Esophagus squamous epithelium (tissue), 5 donors: ENCODE measurements at regions not wholly inside any gene's neighbourhood (a gene's known extent, or its start where the extent isn't known, plus 50 kb on each side); places are given as distances from the start of the nearest gene placed in this dataset.

Source experiments
- DNase-seq: peaks from one replicate; lab custom pipeline; 2025; lab: John Stamatoyannopoulos, UW
- H3K27ac ChIP-seq, 4 donors: fragments of 200-600 bp; sonication (generic); one replicate each; pipeline ENCODE4 v1.5.1; 2016 to 2019; ENCODE audit warnings: mild to moderate bottlenecking in 1 of 4
- H3K27me3 ChIP-seq, 4 donors: fragments of 200-600 bp; sonication (generic); 1 replicate in 3 of 4; 2 replicates in 1 of 4; pipeline versions ENCODE4 v1.5.1 to v1.6.0; 2017 to 2021; ENCODE audit warnings: antibody characterized with exemption in 1 of 4
- H3K36me3 ChIP-seq, 3 donors: fragments of 200-600 bp; sonication (generic); one replicate each; pipeline ENCODE4 v1.5.1; 2016 to 2019
- H3K4me1 ChIP-seq, 3 donors: fragments of 200-600 bp; sonication (generic); one replicate each; pipeline ENCODE4 v1.5.1; 2017 to 2019
- H3K4me3 ChIP-seq, 4 donors: fragments of 200-600 bp; sonication (generic); 1 replicate in 3 of 4; 2 replicates in 1 of 4; pipeline ENCODE4 v1.5.1; 2016 to 2019; ENCODE audit warnings: mild to moderate bottlenecking in 2 of 4, moderate library complexity in 1 of 4
- H3K9me3 ChIP-seq, 3 donors: fragments of 200-600 bp; sonication (generic); one replicate each; pipeline ENCODE4 v1.5.1; 2016 to 2019
- POLR2A ChIP-seq, 4 donors: fragments of 450-650 bp; IDR thresholded peaks; one replicate each; pipeline ENCODE4 v1.6.1; 2017; ENCODE audit warnings: antibody characterized with exemption in 4 of 4, mild to moderate bottlenecking in 4 of 4, moderate library complexity in 3 of 4
- WGBS, 2 donors: methylation state at CpG; one replicate each; pipeline ENCODE4 v1.1.5; 2018; 5-methylcytosine and 5-hydroxymethylcytosine counted together
- intact Hi-C: fragments of 100-400 bp; cut with DNase I; formaldehyde crosslinking; loops from one replicate; pipeline ENCODE4 v1.15.0; 2022
- TF ChIP-seq, protein P1 (sequence below), 6 experiments: fragments of 450-650 bp in 4 of 6; fragments of 200-600 bp in 2 of 6; sonication (generic) in 2 of 6; IDR thresholded peaks; one replicate each; pipeline ENCODE4 v1.5.1; 2016 to 2019; ENCODE audit warnings: antibody characterized with exemption in 6 of 6, mild to moderate bottlenecking in 4 of 6, moderate library complexity in 4 of 6
- donor health status: DM: yes; HTN: yes; CAD: no.

DNA sequence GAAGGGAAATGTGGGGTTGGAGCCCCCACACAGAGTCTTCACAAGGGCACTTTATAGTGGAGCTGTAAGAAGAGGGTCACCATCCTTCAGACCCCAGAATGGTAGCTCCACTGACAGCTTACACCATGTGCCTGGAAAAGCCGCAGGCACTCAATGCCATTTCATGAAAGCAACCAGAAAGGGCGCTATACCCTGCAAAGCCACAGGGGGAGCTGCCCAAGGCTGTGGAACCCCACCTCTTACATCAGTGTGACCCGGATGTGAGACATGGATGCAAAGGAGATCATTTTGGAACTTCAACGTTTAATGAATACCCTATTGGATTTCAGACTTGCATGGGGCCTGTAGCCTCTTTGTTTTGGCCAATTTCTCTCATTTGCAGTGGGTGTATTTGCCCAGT lies 694.7 kb downstream of the CBLN2 start:
- H3K27me3 ChIP-seq, result no peaks in the 10 kb centered on the region
- no peaks in the 10 kb centered on the region for H3K36me3 ChIP-seq
- 46 to 86% methylated on average over 2 to 4 of the region's 4 CpGs for WGBS, 2 donors
- H3K4me1 ChIP-seq, result no peaks in the 10 kb centered on the region
- peaks cover 0 to 16% (median 0%) of the 10 kb centered on the region in 3 donors for H3K9me3 ChIP-seq
- no peak for TF ChIP-seq POLR2A (IDR thresholded peaks at IDR 0.05)
- TF ChIP-seq, protein P1, sequence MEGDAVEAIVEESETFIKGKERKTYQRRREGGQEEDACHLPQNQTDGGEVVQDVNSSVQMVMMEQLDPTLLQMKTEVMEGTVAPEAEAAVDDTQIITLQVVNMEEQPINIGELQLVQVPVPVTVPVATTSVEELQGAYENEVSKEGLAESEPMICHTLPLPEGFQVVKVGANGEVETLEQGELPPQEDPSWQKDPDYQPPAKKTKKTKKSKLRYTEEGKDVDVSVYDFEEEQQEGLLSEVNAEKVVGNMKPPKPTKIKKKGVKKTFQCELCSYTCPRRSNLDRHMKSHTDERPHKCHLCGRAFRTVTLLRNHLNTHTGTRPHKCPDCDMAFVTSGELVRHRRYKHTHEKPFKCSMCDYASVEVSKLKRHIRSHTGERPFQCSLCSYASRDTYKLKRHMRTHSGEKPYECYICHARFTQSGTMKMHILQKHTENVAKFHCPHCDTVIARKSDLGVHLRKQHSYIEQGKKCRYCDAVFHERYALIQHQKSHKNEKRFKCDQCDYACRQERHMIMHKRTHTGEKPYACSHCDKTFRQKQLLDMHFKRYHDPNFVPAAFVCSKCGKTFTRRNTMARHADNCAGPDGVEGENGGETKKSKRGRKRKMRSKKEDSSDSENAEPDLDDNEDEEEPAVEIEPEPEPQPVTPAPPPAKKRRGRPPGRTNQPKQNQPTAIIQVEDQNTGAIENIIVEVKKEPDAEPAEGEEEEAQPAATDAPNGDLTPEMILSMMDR (IDR thresholded peaks at IDR 0.05), result no peak
- DNase-seq, result no peak
- H3K4me3 ChIP-seq, result no peak overlapping the region
- intact Hi-C loops, result no loop called here
- no peak overlapping the region for H3K27ac ChIP-seq

DNA sequence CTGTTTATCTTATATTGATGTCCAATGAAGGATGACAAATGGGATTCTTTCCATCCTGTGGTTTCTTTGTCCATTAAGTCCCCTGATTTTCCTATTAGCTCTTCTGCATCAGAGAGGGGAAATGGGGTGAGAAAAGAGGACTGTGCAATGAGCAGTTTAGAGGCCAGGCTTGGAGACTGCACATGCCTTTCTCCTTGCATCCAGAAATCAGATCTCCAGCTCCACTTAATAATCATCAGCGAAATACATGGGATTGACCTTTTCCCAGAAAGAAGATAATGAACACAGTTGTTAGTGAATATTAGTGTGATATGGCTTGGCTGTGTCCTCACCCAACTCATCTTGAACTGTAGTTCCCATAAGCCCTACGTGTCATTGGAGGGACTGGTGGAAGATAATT lies 697.4 kb downstream of the CBLN2 start:
- DNase-seq, result no peak
- no peak for TF ChIP-seq POLR2A (IDR thresholded peaks at IDR 0.05)
- TF ChIP-seq, protein P1 (IDR thresholded peaks at IDR 0.05), result no peak
- Histone ChIP-seq H3K9me3 (peaks cover 0 to 16% (median 0%) of the 10 kb centered on the region in 3 donors), H3K4me1 (no peaks in the 10 kb centered on the region), H3K27me3 (no peaks in the 10 kb centered on the region), H3K27ac (no peak overlapping the region), H3K4me3 (no peak overlapping the region), H3K36me3 (no peaks in the 10 kb centered on the region)
- intact Hi-C loops, result no loop called here
- WGBS, 2 donors, result 65 to 68% methylated on average over 2 of the region's 2 CpGs

DNA sequence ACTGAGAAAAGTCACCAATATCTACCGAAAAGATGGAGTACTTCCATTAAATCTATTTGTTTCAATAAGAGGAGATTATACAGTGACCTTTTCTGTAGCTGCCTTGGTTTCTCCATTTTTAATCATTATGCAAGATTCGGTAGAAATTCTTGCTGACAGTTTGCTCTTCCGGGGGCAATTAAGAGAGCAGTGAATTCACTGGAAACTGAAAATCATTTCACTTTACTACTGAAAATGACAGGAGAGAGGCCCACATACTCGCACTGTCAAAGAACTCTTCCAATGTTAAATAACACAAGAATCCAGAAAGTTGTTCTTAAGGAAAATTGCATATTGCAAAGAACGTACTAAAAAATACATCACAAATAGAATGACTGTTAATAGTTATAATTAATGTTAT lies 699.3 kb downstream of the CBLN2 start:
- 54 to 60% methylated on average over 5 of the region's 5 CpGs for WGBS, 2 donors
- Histone ChIP-seq H3K9me3 (peaks cover 0 to 9% (median 0%) of the 10 kb centered on the region in 3 donors), H3K4me3 (no peak overlapping the region)

DNA sequence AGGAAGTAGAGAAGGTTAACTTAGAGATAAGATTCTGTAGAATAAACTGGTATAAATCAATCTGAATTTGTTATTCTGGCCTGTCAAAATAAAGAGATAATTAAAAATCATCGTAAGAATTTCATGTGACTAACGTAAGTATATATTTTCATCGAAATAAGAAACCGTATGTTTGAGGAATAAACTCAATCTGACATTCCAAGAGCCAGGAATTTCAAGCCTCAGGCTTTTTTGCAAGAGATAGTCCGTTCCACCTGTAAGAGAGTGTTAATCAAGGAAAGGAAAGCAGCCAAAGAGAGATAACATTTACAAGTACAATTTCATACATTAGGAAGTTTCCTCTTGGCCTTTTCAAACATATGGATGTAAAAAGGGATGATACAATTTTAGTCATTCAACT lies 701.5 kb downstream of the CBLN2 start:
- DNase-seq, result no peak
- TF ChIP-seq, protein P1 (IDR thresholded peaks at IDR 0.05), result no peak
- no peak for TF ChIP-seq POLR2A (IDR thresholded peaks at IDR 0.05)
- Histone ChIP-seq H3K4me3 (no peak overlapping the region), H3K36me3 (no peaks in the 10 kb centered on the region), H3K9me3 (no peaks in the 10 kb centered on the region), H3K27ac (no peak overlapping the region), H3K27me3 (no peaks in the 10 kb centered on the region), H3K4me1 (no peaks in the 10 kb centered on the region)
- 72 to 77% methylated on average over 5 of the region's 5 CpGs for WGBS, 2 donors
- intact Hi-C loops, result no loop called here

More for the DNA sequence above, 699.3 kb downstream of the CBLN2 start:
- intact Hi-C loops, result no loop called here
- H3K27me3 ChIP-seq, result no peaks in the 10 kb centered on the region
- no peaks in the 10 kb centered on the region for H3K4me1 ChIP-seq
- H3K36me3 ChIP-seq, result no peaks in the 10 kb centered on the region
- no peak overlapping the region for H3K27ac ChIP-seq
- TF ChIP-seq, protein P1 (IDR thresholded peaks at IDR 0.05), result no peak
- no peak for TF ChIP-seq POLR2A (IDR thresholded peaks at IDR 0.05)
- DNase-seq, result no peak

DNA sequence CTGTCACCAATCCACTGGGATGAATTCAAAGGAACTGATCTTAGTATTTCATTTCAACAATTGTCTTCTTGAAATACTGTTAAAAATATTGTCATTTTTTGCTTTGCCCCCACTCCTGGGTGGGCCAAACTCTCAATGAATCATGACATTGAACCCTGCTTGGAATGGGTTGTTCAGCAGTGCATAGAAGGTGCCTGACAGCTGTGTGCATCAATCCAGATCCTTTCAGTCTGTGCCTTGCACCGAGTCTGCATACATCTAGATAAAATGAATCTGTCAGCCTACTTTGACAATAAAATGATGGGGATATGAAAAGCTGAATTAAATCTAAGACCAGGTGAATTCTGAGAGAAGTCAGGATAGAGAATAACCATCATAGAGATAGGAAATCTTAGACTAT lies 706.6 kb downstream of the CBLN2 start:
- no peak for TF ChIP-seq POLR2A (IDR thresholded peaks at IDR 0.05)
- TF ChIP-seq, protein P1 (IDR thresholded peaks at IDR 0.05), result no peak
- no peaks in the 10 kb centered on the region for H3K36me3 ChIP-seq
- no peaks in the 10 kb centered on the region for H3K4me1 ChIP-seq
- DNase-seq, result no peak
- intact Hi-C loops, result no loop called here
- WGBS, 2 donors, result 55 to 61% methylated on average over 1 of the region's 1 CpG
- no peaks in the 10 kb centered on the region for H3K9me3 ChIP-seq
- H3K4me3 ChIP-seq, result no peak overlapping the region
- no peak overlapping the region for H3K27ac ChIP-seq
- no peaks in the 10 kb centered on the region for H3K27me3 ChIP-seq
